HL-60 (cell line): ENCODE measurements at regions not wholly inside any gene's neighbourhood (a gene's known extent, or its start where the extent isn't known, plus 50 kb on each side); places are given as distances from the start of the nearest gene placed in this dataset.

ENCODE experiments used
- DNase-seq, 2 experiments: peaks; one replicate each; pipeline ENCODE4 v3.0.0-alpha.2; 2010 to 2020; ENCODE audit warnings: low read depth in 1 of 2, low spot score in 1 of 2
- H3K27ac ChIP-seq: fragments of 250-450 bp; sonication (Bioruptor Pico); replicated peaks from 2 replicates; pipeline ENCODE4 v1.5.1; 2020; ENCODE audit warnings: mild to moderate bottlenecking, moderate library complexity
- H3K27me3 ChIP-seq: fragments of 250-450 bp; sonication (Bioruptor Pico); 2 replicates; pipeline ENCODE4 v1.5.1; 2021; ENCODE audit warnings: mild to moderate bottlenecking, moderate library complexity; ENCODE audit not compliant: insufficient read depth, poor library complexity, severe bottlenecking
- H3K4me3 ChIP-seq: replicated peaks from 2 replicates; pipeline ENCODE4 v1.5.1; 2011; ENCODE audit warnings: mild to moderate bottlenecking, control low read depth, low read length; ENCODE audit not compliant: insufficient read depth
- GABPA ChIP-seq: IDR thresholded peaks from 2 replicates; pipeline ENCODE4 v1.6.1; 2012; ENCODE audit warnings: low read depth
- POLR2AphosphoS5 ChIP-seq: IDR thresholded peaks from 2 replicates; pipeline ENCODE4 v1.6.1; 2012; ENCODE audit warnings: low read depth
- SPI1 ChIP-seq: IDR thresholded peaks from 2 replicates; pipeline ENCODE4 v1.6.1; 2012; ENCODE audit warnings: low read depth, mild to moderate bottlenecking, borderline replicate concordance
- TF ChIP-seq, protein P1 (sequence below): IDR thresholded peaks from 2 replicates; pipeline ENCODE4 v1.6.1; 2012; ENCODE audit warnings: low read depth; ENCODE audit not compliant: insufficient replicate concordance
- TF ChIP-seq, protein P2 (sequence below): IDR thresholded peaks from one replicate; pipeline ENCODE4 v1.5.1; 2011; ENCODE audit warnings: low read length, control low read depth, inconsistent platforms; ENCODE audit not compliant: insufficient read depth

DNA sequence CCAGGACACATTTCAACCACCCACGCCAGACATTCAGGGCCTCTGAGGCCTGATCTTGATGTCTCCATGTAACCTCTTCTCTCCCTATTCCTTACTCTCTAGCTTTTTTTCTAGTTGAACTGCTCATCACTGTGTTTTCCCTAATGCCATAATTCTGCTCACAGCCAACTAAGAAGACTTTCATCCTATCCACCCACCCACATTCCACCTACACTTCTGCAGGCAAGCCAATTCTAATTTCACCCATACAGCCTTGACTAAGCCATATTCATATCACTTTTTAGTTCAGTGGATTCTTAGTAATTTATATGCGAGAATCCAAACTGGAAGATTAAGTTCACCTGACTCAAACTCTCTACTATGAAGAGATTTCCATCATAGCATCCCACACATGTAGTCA, 394.4 kb downstream of the INSC start:
- no peak for DNase-seq
- Histone ChIP-seq H3K27me3 (no peaks in the 10 kb centered on the region), H3K27ac (no peak overlapping the region), H3K4me3 (no peak overlapping the region)
- TF ChIP-seq, protein P1, sequence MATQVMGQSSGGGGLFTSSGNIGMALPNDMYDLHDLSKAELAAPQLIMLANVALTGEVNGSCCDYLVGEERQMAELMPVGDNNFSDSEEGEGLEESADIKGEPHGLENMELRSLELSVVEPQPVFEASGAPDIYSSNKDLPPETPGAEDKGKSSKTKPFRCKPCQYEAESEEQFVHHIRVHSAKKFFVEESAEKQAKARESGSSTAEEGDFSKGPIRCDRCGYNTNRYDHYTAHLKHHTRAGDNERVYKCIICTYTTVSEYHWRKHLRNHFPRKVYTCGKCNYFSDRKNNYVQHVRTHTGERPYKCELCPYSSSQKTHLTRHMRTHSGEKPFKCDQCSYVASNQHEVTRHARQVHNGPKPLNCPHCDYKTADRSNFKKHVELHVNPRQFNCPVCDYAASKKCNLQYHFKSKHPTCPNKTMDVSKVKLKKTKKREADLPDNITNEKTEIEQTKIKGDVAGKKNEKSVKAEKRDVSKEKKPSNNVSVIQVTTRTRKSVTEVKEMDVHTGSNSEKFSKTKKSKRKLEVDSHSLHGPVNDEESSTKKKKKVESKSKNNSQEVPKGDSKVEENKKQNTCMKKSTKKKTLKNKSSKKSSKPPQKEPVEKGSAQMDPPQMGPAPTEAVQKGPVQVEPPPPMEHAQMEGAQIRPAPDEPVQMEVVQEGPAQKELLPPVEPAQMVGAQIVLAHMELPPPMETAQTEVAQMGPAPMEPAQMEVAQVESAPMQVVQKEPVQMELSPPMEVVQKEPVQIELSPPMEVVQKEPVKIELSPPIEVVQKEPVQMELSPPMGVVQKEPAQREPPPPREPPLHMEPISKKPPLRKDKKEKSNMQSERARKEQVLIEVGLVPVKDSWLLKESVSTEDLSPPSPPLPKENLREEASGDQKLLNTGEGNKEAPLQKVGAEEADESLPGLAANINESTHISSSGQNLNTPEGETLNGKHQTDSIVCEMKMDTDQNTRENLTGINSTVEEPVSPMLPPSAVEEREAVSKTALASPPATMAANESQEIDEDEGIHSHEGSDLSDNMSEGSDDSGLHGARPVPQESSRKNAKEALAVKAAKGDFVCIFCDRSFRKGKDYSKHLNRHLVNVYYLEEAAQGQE: no peak
- no peak for TF ChIP-seq GABPA
- no peak for TF ChIP-seq POLR2AphosphoS5
- TF ChIP-seq, protein P2, sequence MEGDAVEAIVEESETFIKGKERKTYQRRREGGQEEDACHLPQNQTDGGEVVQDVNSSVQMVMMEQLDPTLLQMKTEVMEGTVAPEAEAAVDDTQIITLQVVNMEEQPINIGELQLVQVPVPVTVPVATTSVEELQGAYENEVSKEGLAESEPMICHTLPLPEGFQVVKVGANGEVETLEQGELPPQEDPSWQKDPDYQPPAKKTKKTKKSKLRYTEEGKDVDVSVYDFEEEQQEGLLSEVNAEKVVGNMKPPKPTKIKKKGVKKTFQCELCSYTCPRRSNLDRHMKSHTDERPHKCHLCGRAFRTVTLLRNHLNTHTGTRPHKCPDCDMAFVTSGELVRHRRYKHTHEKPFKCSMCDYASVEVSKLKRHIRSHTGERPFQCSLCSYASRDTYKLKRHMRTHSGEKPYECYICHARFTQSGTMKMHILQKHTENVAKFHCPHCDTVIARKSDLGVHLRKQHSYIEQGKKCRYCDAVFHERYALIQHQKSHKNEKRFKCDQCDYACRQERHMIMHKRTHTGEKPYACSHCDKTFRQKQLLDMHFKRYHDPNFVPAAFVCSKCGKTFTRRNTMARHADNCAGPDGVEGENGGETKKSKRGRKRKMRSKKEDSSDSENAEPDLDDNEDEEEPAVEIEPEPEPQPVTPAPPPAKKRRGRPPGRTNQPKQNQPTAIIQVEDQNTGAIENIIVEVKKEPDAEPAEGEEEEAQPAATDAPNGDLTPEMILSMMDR: no peak
- TF ChIP-seq SPI1: no peak

DNA sequence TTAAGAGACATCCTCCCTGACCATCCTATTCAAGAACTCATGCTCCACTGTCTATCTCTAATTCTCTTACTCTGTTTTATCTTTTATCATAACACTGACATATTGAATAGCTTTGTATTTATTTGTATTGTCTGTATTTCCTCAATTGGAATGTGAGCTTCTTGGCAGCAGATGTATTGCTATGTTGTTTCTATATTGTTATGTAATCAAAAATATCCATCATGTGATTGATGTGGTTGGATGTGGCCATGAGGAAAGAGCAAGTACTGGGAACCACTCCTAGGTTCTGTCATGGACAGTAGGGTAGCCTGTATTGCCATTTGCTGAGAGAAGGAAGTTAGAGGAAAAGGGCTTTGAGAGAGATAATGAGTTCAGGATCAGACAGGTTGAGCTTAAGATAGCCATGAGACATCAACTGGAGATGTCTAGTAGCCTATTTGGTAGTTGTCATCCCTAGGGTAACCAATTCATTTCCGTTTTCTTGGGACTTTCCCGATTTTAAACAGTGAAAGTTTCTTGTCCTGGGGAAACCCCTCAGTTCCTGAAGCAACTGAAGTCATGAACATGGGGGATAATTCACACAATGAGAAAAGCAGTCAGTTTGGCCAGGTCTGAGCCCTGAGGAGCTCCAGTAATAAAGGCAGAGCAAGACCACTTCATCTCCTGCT, 404.5 kb downstream of the INSC start:
- Histone ChIP-seq H3K4me3 (no peak overlapping the region), H3K27ac (no peak overlapping the region), H3K27me3 (no peaks in the 10 kb centered on the region)
- TF ChIP-seq, protein P1: no peak
- TF ChIP-seq SPI1: no peak
- DNase-seq: peak; percentile 29 to 33

DNA sequence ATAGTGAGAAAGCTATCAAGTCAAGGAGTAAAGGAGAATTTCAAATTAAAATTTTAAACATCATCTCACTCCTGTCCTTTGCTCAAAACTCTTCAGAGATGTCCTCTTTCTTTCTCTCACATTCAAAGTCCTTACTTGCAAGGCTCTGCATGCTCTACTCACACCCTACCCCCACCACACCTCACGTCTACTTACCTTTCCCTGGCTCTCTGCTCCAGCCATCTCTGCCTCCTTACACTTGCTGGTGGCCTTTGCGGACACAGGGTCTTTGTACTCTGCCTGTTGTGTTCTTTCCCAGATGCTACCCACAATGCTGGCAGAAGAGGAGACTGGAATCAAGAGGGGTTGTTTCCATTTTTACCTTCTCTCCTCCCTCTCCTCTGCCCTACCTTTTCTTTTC, 405.2 kb downstream of the INSC start:
- Histone ChIP-seq H3K4me3 (no peak overlapping the region), H3K27me3 (no peaks in the 10 kb centered on the region), H3K27ac (no peak overlapping the region)
- TF ChIP-seq, protein P1: no peak
- TF ChIP-seq, protein P2: no peak
- no peak for TF ChIP-seq GABPA
- TF ChIP-seq SPI1: no peak
- no peak for TF ChIP-seq POLR2AphosphoS5
- DNase-seq: no peak
